ENCODE measurements at regions not wholly inside any gene's neighbourhood (a gene's known extent, or its start where the extent isn't known, plus 50 kb on each side); places are given as distances from the start of the nearest gene placed in this dataset.

- Histone ChIP-seq H3K79me2 (ENCODE audit: insufficient read depth, low read length) (no peaks in the 10 kb centered on the region), H3K36me3 (replicated peaks in 1 of 2; ENCODE audit: control insufficient read depth in 1 of 2, insufficient read depth in 2 of 2, low read length in 2 of 2) (no peaks in the 10 kb centered on the region), H2AFZ (ENCODE audit: insufficient read depth, low read depth, low read length, poor library complexity, severe bottlenecking) (no peak overlapping the region), H3K9me3 (replicated peaks in 1 of 2; ENCODE audit: control insufficient read depth in 1 of 2, insufficient read depth in 1 of 2, low read length in 2 of 2) (no peaks in the 10 kb centered on the region), H3K4me1 (ENCODE audit: control insufficient read depth in 1 of 2, insufficient read depth in 2 of 2, low read length in 2 of 2) (no peaks in the 10 kb centered on the region), H3K4me2 (replicated peaks; ENCODE audit: extremely low read depth, low read length, poor library complexity, severe bottlenecking) (no peak overlapping the region), H3K27me3 (ENCODE audit: control insufficient read depth in 2 of 2, insufficient read depth in 2 of 2, low read length in 2 of 2) (no peaks in the 10 kb centered on the region), H3K27ac (ENCODE audit: low read depth in 1 of 2, low read length in 2 of 2) (no peak overlapping the region), H3K9ac (ENCODE audit: insufficient read depth, low read length, poor library complexity, severe bottlenecking) (no peak overlapping the region), H3K4me3 (replicated peaks in 1 of 3; ENCODE audit: low read depth in 2 of 3, low read length in 3 of 3) (no peak overlapping the region), H4K20me1 (ENCODE audit: insufficient read depth, low read length) (no peaks in the 10 kb centered on the region)
- peaks cover 0 to under 1% (median 0%) of the 10 kb centered on the region in 7 donors for H3K9me3 Mint-ChIP-seq
- no peaks in the 10 kb centered on the region for H3K4me1 Mint-ChIP-seq
- H3K27ac Mint-ChIP-seq: no peak overlapping the region
- no peak overlapping the region for H3K4me3 Mint-ChIP-seq
- no peaks in the 10 kb centered on the region for H3K36me3 Mint-ChIP-seq
- TF ChIP-seq, protein P1, sequence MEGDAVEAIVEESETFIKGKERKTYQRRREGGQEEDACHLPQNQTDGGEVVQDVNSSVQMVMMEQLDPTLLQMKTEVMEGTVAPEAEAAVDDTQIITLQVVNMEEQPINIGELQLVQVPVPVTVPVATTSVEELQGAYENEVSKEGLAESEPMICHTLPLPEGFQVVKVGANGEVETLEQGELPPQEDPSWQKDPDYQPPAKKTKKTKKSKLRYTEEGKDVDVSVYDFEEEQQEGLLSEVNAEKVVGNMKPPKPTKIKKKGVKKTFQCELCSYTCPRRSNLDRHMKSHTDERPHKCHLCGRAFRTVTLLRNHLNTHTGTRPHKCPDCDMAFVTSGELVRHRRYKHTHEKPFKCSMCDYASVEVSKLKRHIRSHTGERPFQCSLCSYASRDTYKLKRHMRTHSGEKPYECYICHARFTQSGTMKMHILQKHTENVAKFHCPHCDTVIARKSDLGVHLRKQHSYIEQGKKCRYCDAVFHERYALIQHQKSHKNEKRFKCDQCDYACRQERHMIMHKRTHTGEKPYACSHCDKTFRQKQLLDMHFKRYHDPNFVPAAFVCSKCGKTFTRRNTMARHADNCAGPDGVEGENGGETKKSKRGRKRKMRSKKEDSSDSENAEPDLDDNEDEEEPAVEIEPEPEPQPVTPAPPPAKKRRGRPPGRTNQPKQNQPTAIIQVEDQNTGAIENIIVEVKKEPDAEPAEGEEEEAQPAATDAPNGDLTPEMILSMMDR (IDR thresholded peaks at IDR 0.05): no peak
- H3K27me3 Mint-ChIP-seq (ENCODE audit: low read depth in 3 of 3): peaks cover 0 to 2% (median 0%) of the 10 kb centered on the region in 3 donors
- no peak for DNase-seq
- WGBS (ENCODE audit: insufficient coverage): 90% methylated on average over 3 of the region's 3 CpGs
- intact Hi-C loops (cut with micrococcal nuclease): no loop called here
These were observed 280.5 kb downstream of the TBL1XR1 start for GRCh38 chr3:176916777-176917176.

GRCh38 chr3:176914764-176915163 lies 282.5 kb downstream of the TBL1XR1 start:
- Mint-ChIP-seq H3K27ac (no peak overlapping the region), H3K9me3 (no peaks in the 10 kb centered on the region), H3K27me3 (ENCODE audit: low read depth in 3 of 3) (peaks cover 0 to 2% (median 0%) of the 10 kb centered on the region in 3 donors), H3K36me3 (no peaks in the 10 kb centered on the region), H3K4me3 (no peak overlapping the region), H3K4me1 (no peaks in the 10 kb centered on the region)
- TF ChIP-seq, protein P1 (IDR thresholded peaks at IDR 0.05): no peak
- H2AFZ ChIP-seq (ENCODE audit: insufficient read depth, low read depth, low read length, poor library complexity, severe bottlenecking): no peak overlapping the region
- H3K4me2 ChIP-seq (replicated peaks; ENCODE audit: extremely low read depth, low read length, poor library complexity, severe bottlenecking): no peak overlapping the region
- no peak overlapping the region for H3K9ac ChIP-seq (ENCODE audit: insufficient read depth, low read length, poor library complexity, severe bottlenecking)
- intact Hi-C loops (cut with micrococcal nuclease): no loop called here
- no peak overlapping the region for H3K27ac ChIP-seq (ENCODE audit: low read depth in 1 of 2, low read length in 2 of 2)
- H3K36me3 ChIP-seq (replicated peaks in 1 of 2; ENCODE audit: control insufficient read depth in 1 of 2, insufficient read depth in 2 of 2, low read length in 2 of 2): no peaks in the 10 kb centered on the region
- no peaks in the 10 kb centered on the region for H3K27me3 ChIP-seq (ENCODE audit: control insufficient read depth in 2 of 2, insufficient read depth in 2 of 2, low read length in 2 of 2)
- H3K4me3 ChIP-seq (replicated peaks in 1 of 3; ENCODE audit: low read depth in 2 of 3, low read length in 3 of 3): no peak overlapping the region
- DNase-seq: no peak
- no CpG with 5 or more reads among the region's 1 CpG for WGBS (ENCODE audit: insufficient coverage)
- no peaks in the 10 kb centered on the region for H3K4me1 ChIP-seq (ENCODE audit: control insufficient read depth in 1 of 2, insufficient read depth in 2 of 2, low read length in 2 of 2)
- H3K79me2 ChIP-seq (ENCODE audit: insufficient read depth, low read length): no peaks in the 10 kb centered on the region
- no peaks in the 10 kb centered on the region for H4K20me1 ChIP-seq (ENCODE audit: insufficient read depth, low read length)
- no peaks in the 10 kb centered on the region for H3K9me3 ChIP-seq (replicated peaks in 1 of 2; ENCODE audit: control insufficient read depth in 1 of 2, insufficient read depth in 1 of 2, low read length in 2 of 2)
